SK-N-SH (cell line): ENCODE measurements at regions not wholly inside any gene's neighbourhood (a gene's known extent, or its start where the extent isn't known, plus 50 kb on each side); places are given as distances from the start of the nearest gene placed in this dataset.

ENCODE experiments used
- CTCF ChIA-PET: fragments of 300-600, 350-600 bp; formaldehyde crosslinking; extraction: SDS; loops from one replicate; lab custom pipeline; 2021; lab: Yijun Ruan, JAX
- POLR2A ChIA-PET: fragments of 350-600 bp; sonication (Branson Sonifier 250); formaldehyde crosslinking; extraction: SDS; loops from one replicate; lab custom pipeline; 2020; ENCODE audit warnings: antibody characterized with exemption, inconsistent platforms; lab: Yijun Ruan, JAX
- DNase-seq: peaks from one replicate; pipeline ENCODE4 v3.0.0; 2012
- H2AFZ ChIP-seq: fragments of 200-600 bp; sonication (generic); 2 replicates; pipeline ENCODE4 v1.8.1; 2016; ENCODE audit warnings: antibody characterized with exemption, mild to moderate bottlenecking, low read depth
- H3F3A ChIP-seq: fragments of 200-600 bp; sonication (generic); replicated peaks from 2 replicates; pipeline ENCODE3; 2016; ENCODE audit warnings: antibody characterized with exemption, mild to moderate bottlenecking; ENCODE audit not compliant: insufficient read depth
- H3K27ac ChIP-seq, 2 experiments: fragments of 200-500 bp in 1 of 2; fragments of 200-600 bp in 1 of 2; sonication (Bioruptor generic) in 1 of 2; sonication (generic), shearing (Covaris generic) in 1 of 2; 2 replicates each; pipeline versions ENCODE4 v1.5.1 to v1.6.1; 2014 to 2016; ENCODE audit warnings: low read depth in 2 of 2, inconsistent platforms in 1 of 2, low read length in 1 of 2, mild to moderate bottlenecking in 1 of 2, mixed read lengths in 1 of 2
- H3K27me3 ChIP-seq: fragments of 200-600 bp; sonication (generic), shearing (Covaris generic); 2 replicates; pipeline ENCODE4 v1.6.1; 2016; ENCODE audit warnings: mixed run types; ENCODE audit not compliant: insufficient read depth
- H3K36me3 ChIP-seq, 2 experiments: fragments of 200-500 bp in 1 of 2; fragments of 200-600 bp in 1 of 2; sonication (Bioruptor generic) in 1 of 2; sonication (generic) in 1 of 2; replicated peaks in 1 of 2; 2 replicates each; pipeline versions ENCODE3 to v1.5.1; 2014 to 2016; ENCODE audit warnings: low read length in 1 of 2, mild to moderate bottlenecking in 1 of 2; ENCODE audit not compliant: insufficient read depth in 2 of 2, control insufficient read depth in 1 of 2
- H3K4me1 ChIP-seq, 2 experiments: fragments of 200-500 bp in 1 of 2; fragments of 200-600 bp in 1 of 2; sonication (Bioruptor generic) in 1 of 2; sonication (generic), shearing (Covaris generic) in 1 of 2; 2 replicates each; pipeline versions ENCODE4 v1.5.1 to v1.6.1; 2014 to 2016; ENCODE audit warnings: low read depth in 1 of 2, low read length in 1 of 2, mixed run types in 1 of 2; ENCODE audit not compliant: insufficient read depth in 2 of 2, control insufficient read depth in 1 of 2
- H3K4me2 ChIP-seq: fragments of 200-600 bp; sonication (generic), shearing (Covaris generic); 2 replicates; pipeline ENCODE4 v1.6.1; 2017; ENCODE audit warnings: mixed run types
- H3K4me3 ChIP-seq, 2 experiments: fragments of 200-500 bp in 1 of 2; fragments of 200-600 bp in 1 of 2; sonication (Bioruptor generic) in 1 of 2; sonication (generic), shearing (Covaris generic) in 1 of 2; 2 replicates each; pipeline versions ENCODE4 v1.5.1 to v1.8.1; 2014 to 2016; ENCODE audit warnings: low read depth in 2 of 2, inconsistent platforms in 1 of 2, low read length in 1 of 2, mild to moderate bottlenecking in 1 of 2, mixed read lengths in 1 of 2, moderate library complexity in 1 of 2
- H3K79me2 ChIP-seq: fragments of 200-600 bp; sonication (generic); 2 replicates; pipeline ENCODE4 v1.8.1; 2017; ENCODE audit warnings: mild to moderate bottlenecking; ENCODE audit not compliant: insufficient read depth
- H3K9ac ChIP-seq: fragments of 200-600 bp; sonication (generic); 2 replicates; pipeline ENCODE4 v1.6.1; 2017; ENCODE audit warnings: mixed run types
- H3K9me2 ChIP-seq: fragments of 200-600 bp; sonication (generic); 2 replicates; pipeline ENCODE4 v1.6.1; 2017; ENCODE audit warnings: mixed run types
- H3K9me3 ChIP-seq: fragments of 200-600 bp; sonication (generic); 2 replicates; pipeline ENCODE4 v1.6.1; 2017; ENCODE audit warnings: mixed run types, mild to moderate bottlenecking, moderate library complexity
- H4K20me1 ChIP-seq: fragments of 200-600 bp; sonication (generic); 2 replicates; pipeline ENCODE4 v1.6.1; 2017; ENCODE audit warnings: mild to moderate bottlenecking, mixed run types; ENCODE audit not compliant: insufficient read depth
- CHD2 ChIP-seq: fragments of 150-350 bp; IDR thresholded peaks from 2 replicates; pipeline ENCODE4 v1.6.1; 2018; ENCODE audit warnings: low read length; ENCODE audit not compliant: partially characterized antibody
- FOXJ3 ChIP-seq: sonication (generic); formaldehyde crosslinking; IDR thresholded peaks from 2 replicates; pipeline ENCODE4 v1.5.1; 2020; ENCODE audit warnings: mild to moderate bottlenecking, missing genetic modification reagents
- GATA2 ChIP-seq: sonication (generic); formaldehyde crosslinking; IDR thresholded peaks from 2 replicates; pipeline ENCODE4 v1.5.0; 2020; ENCODE audit warnings: mild to moderate bottlenecking, missing genetic modification reagents
- JUND ChIP-seq: IDR thresholded peaks from 2 replicates; pipeline ENCODE4 v1.4.0; 2012
- MEF2A ChIP-seq: IDR thresholded peaks from 2 replicates; pipeline ENCODE4 v1.4.0; 2012; ENCODE audit warnings: low read depth, borderline replicate concordance
- REST ChIP-seq: IDR thresholded peaks from 2 replicates; pipeline ENCODE4 v1.6.1; 2012; ENCODE audit warnings: mild to moderate bottlenecking, low read depth, low read length, moderate library complexity
- SMC3 ChIP-seq: IDR thresholded peaks from 2 replicates; pipeline ENCODE4 v1.6.1; 2012; ENCODE audit warnings: low read depth, low read length, improper control_type of control experiment
- ZBTB33 ChIP-seq: IDR thresholded peaks from 2 replicates; pipeline ENCODE4 v1.4.0; 2012; ENCODE audit warnings: low read depth, borderline replicate concordance
- WGBS: methylation state at CpG from one replicate; pipeline ENCODE4 v1.1.6; 2017; ENCODE audit warnings: low lambda C conversion rate; 5-methylcytosine and 5-hydroxymethylcytosine counted together

DNA sequence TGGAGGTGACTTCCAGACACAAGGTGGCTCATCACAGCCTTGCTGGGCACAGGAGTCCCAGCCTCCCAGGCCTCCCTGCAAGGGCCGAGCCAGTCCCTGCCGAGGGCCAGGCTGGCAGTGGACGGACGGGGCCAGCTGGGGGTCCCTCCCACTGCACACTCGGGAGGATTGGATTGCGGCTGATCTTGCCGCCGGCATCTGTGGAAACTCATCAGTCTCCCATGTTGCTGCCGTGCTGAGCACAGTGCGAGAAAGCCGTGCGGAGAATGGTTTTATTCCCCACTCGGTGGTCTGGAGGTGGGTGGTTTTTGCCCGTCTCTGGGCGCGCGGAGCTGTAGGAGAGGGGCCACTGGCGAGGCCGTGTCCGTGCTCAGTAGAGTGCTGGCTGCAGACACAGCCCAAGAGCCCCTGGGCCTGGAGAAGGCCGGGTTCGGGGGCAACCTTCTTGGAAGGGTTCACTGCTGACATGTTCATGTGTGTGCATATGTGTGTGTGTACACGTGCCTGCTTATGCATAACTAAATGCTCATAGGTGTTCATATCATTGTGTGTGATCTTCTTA, 1246.4 kb downstream of the BRD1 start:
- CTCF ChIA-PET: interaction anchor here (1.3 to 5.2 kb wide), 2 partner anchors 9 to 724 kb away, joined by 3 to 37 read pairs; no protein-coding TSS in a partner anchor
- no peak for DNase-seq
- Histone ChIP-seq H3K36me3 (no peaks in the 10 kb centered on the region), H3K4me2 (no peak overlapping the region), H3K9ac (no peak overlapping the region), H3K79me2 (no peaks in the 10 kb centered on the region), H4K20me1 (no peaks in the 10 kb centered on the region), H3F3A (peaks cover 7% of the 10 kb centered on the region), H3K27ac (no peak overlapping the region), H3K9me2 (no peaks in the 10 kb centered on the region), H3K4me3 (no peak overlapping the region), H3K27me3 (no peaks in the 10 kb centered on the region; the same call in 1 of the 2 replicates), H2AFZ (no peak overlapping the region), H3K9me3 (no peaks in the 10 kb centered on the region), H3K4me1 (no peaks in the 10 kb centered on the region; a peak in 1 of 4 replicates)
- POLR2A ChIA-PET: no interaction called here
- WGBS: 36% methylated on average over 18 of the region's 23 CpGs
- no peak for TF ChIP-seq ZBTB33
- no peak for TF ChIP-seq CHD2
- TF ChIP-seq MEF2A: no peak
- no peak for TF ChIP-seq JUND
- TF ChIP-seq GATA2: no peak
- no peak for TF ChIP-seq REST
- TF ChIP-seq SMC3: no peak
- TF ChIP-seq FOXJ3 (CRISPR knock-in tag): no peak

DNA sequence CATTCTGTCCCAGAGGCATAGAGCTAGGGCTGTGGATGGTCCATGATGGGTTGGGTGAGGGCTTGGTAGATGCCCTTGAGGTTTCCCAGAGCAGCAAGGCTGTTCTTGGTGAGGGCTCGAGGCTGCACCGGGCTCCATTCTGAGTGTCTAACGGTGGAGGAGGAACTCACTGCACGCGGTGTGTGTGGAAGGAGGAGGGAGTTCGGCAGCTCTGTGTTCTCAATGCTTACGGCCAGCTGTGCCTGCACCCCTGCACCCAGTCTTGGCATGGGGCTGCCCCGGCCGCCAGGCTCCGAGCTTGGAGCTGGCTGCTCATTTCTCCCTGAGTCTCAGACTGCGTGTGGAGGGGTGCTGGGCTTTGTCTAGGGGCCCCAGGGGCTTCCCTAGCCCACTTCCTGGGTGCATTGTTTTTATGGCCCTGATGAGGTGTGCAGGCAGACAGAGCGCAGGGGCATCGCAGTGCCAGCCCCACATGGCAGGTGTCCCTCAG, 1247.1 kb downstream of the BRD1 start:
- no peak overlapping the region for H3K4me2 ChIP-seq
- H3K27ac ChIP-seq: no peak overlapping the region
- H3K9me2 ChIP-seq: no peaks in the 10 kb centered on the region
- CTCF ChIA-PET: interaction anchor here (5.2 kb wide), 1 partner anchor 725 kb away, joined by 37 read pairs; no protein-coding TSS in a partner anchor
- no peaks in the 10 kb centered on the region for H3K79me2 ChIP-seq
- H4K20me1 ChIP-seq: no peaks in the 10 kb centered on the region
- H3K27me3 ChIP-seq: no peaks in the 10 kb centered on the region; the same call in 1 of the 2 replicates
- no peak for TF ChIP-seq FOXJ3 (CRISPR knock-in tag)
- no peak overlapping the region for H3K9ac ChIP-seq
- H3F3A ChIP-seq: peaks cover 7% of the 10 kb centered on the region
- 29% methylated on average over 6 of the region's 13 CpGs for WGBS
- H3K4me1 ChIP-seq: no peaks in the 10 kb centered on the region; a peak in 1 of 4 replicates
- DNase-seq: no peak
- H2AFZ ChIP-seq: no peak overlapping the region
- POLR2A ChIA-PET: no interaction called here
- H3K4me3 ChIP-seq: no peak overlapping the region
- H3K36me3 ChIP-seq: no peaks in the 10 kb centered on the region
- H3K9me3 ChIP-seq: no peaks in the 10 kb centered on the region
